Parathyroid adenoma (tissue), 2 donors: ENCODE measurements at regions not wholly inside any gene's neighbourhood (a gene's known extent, or its start where the extent isn't known, plus 50 kb on each side); places are given as distances from the start of the nearest gene placed in this dataset.

Experiments used
- H2AFZ ChIP-seq: fragments of 300-600 bp; sonication (generic); one replicate; pipeline ENCODE4 v1.7.0; 2017; ENCODE audit warnings: antibody characterized with exemption, mild to moderate bottlenecking
- H3K27ac ChIP-seq: fragments of 300-600 bp; sonication (generic); one replicate; pipeline ENCODE4 v1.7.0; 2017
- H3K27me3 ChIP-seq: fragments of 300-600 bp; sonication (generic); one replicate; pipeline ENCODE4 v1.7.0; 2017; ENCODE audit warnings: low read length; ENCODE audit not compliant: control insufficient read depth, insufficient read depth
- H3K36me3 ChIP-seq: fragments of 300-600 bp; sonication (generic); one replicate; pipeline ENCODE4 v1.7.0; 2017; ENCODE audit warnings: low read length; ENCODE audit not compliant: control insufficient read depth, insufficient read depth
- H3K4me1 ChIP-seq: fragments of 300-600 bp; sonication (generic); one replicate; pipeline ENCODE4 v1.7.0; 2017; ENCODE audit warnings: control low read depth
- H3K4me2 ChIP-seq: fragments of 300-600 bp; sonication (generic); one replicate; pipeline ENCODE4 v1.7.0; 2017; ENCODE audit warnings: low read length
- H3K4me3 ChIP-seq: fragments of 300-600 bp; sonication (generic); one replicate; pipeline ENCODE4 v1.7.0; 2017; ENCODE audit warnings: low read depth, low read length
- H3K79me2 ChIP-seq: fragments of 300-600 bp; sonication (generic); one replicate; pipeline ENCODE4 v1.7.0; 2017; ENCODE audit warnings: control low read depth
- H3K9ac ChIP-seq: fragments of 300-600 bp; sonication (generic); one replicate; pipeline ENCODE4 v1.7.0; 2017; ENCODE audit warnings: mild to moderate bottlenecking
- H3K9me3 ChIP-seq: fragments of 300-600 bp; sonication (generic); one replicate; pipeline ENCODE4 v1.7.0; 2017; ENCODE audit warnings: low read length; ENCODE audit not compliant: control insufficient read depth
- CTCF ChIP-seq: fragments of 300-600 bp; sonication (generic); IDR thresholded peaks from one replicate; pipeline ENCODE4 v1.7.0; 2017; ENCODE audit warnings: antibody characterized with exemption, mild to moderate bottlenecking
- donor health status: primary hyperparathyroidism.

- Histone ChIP-seq H3K27me3 (no peaks in the 10 kb centered on the region), H3K4me3 (no peak overlapping the region), H3K36me3 (no peaks in the 10 kb centered on the region), H3K4me2 (no peak overlapping the region), H3K4me1 (no peaks in the 10 kb centered on the region), H3K27ac (no peak overlapping the region), H3K79me2 (no peaks in the 10 kb centered on the region), H3K9ac (no peak overlapping the region), H2AFZ (no peak overlapping the region), H3K9me3 (no peaks in the 10 kb centered on the region)
- no peak for TF ChIP-seq CTCF
Observed at GRCh38 chr6:169082817-169083507, 170.7 kb downstream of the THBS2 start.

- no peak overlapping the region for H3K4me3 ChIP-seq
- no peaks in the 10 kb centered on the region for H3K4me1 ChIP-seq
- no peak overlapping the region for H3K9ac ChIP-seq
- no peak overlapping the region for H2AFZ ChIP-seq
- no peaks in the 10 kb centered on the region for H3K9me3 ChIP-seq
- TF ChIP-seq CTCF: no peak
- no peak overlapping the region for H3K4me2 ChIP-seq
- no peaks in the 10 kb centered on the region for H3K27me3 ChIP-seq
- H3K36me3 ChIP-seq: no peaks in the 10 kb centered on the region
- H3K79me2 ChIP-seq: no peaks in the 10 kb centered on the region
- no peak overlapping the region for H3K27ac ChIP-seq
Observed at GRCh38 chr6:169082093-169082492, 171.6 kb downstream of the THBS2 start.

GRCh38 chr6:169081248-169081647 is 172.4 kb downstream of the THBS2 start:
- TF ChIP-seq CTCF: no peak
- no peak overlapping the region for H3K4me3 ChIP-seq
- H3K79me2 ChIP-seq: no peaks in the 10 kb centered on the region
- H3K9me3 ChIP-seq: no peaks in the 10 kb centered on the region
- no peak overlapping the region for H2AFZ ChIP-seq
- H3K27me3 ChIP-seq: no peaks in the 10 kb centered on the region
- no peaks in the 10 kb centered on the region for H3K36me3 ChIP-seq
- no peaks in the 10 kb centered on the region for H3K4me1 ChIP-seq
- no peak overlapping the region for H3K9ac ChIP-seq
- no peak overlapping the region for H3K4me2 ChIP-seq
- H3K27ac ChIP-seq: no peak overlapping the region

- H3K79me2 ChIP-seq: no peaks in the 10 kb centered on the region
- H3K36me3 ChIP-seq: no peaks in the 10 kb centered on the region
- no peak overlapping the region for H3K9ac ChIP-seq
- no peak overlapping the region for H3K27ac ChIP-seq
- TF ChIP-seq CTCF: no peak
- no peaks in the 10 kb centered on the region for H3K27me3 ChIP-seq
- H3K9me3 ChIP-seq: no peaks in the 10 kb centered on the region
- H3K4me3 ChIP-seq: no peak overlapping the region
- no peaks in the 10 kb centered on the region for H3K4me1 ChIP-seq
- H2AFZ ChIP-seq: no peak overlapping the region
- H3K4me2 ChIP-seq: no peak overlapping the region
Observed at GRCh38 chr6:169079650-169080049, 174.0 kb downstream of the THBS2 start.

GRCh38 chr6:169078399-169079145 is 175.1 kb downstream of the THBS2 start:
- Histone ChIP-seq H3K4me2 (no peak overlapping the region), H3K4me1 (no peaks in the 10 kb centered on the region), H3K36me3 (no peaks in the 10 kb centered on the region), H3K4me3 (no peak overlapping the region), H3K27ac (no peak overlapping the region), H3K27me3 (no peaks in the 10 kb centered on the region), H3K9ac (no peak overlapping the region), H3K9me3 (no peaks in the 10 kb centered on the region), H3K79me2 (no peaks in the 10 kb centered on the region), H2AFZ (no peak overlapping the region)
- TF ChIP-seq CTCF: no peak
